ENCODE measurements at regions not wholly inside any gene's neighbourhood (a gene's known extent, or its start where the extent isn't known, plus 50 kb on each side); places are given as distances from the start of the nearest gene placed in this dataset.

DNA sequence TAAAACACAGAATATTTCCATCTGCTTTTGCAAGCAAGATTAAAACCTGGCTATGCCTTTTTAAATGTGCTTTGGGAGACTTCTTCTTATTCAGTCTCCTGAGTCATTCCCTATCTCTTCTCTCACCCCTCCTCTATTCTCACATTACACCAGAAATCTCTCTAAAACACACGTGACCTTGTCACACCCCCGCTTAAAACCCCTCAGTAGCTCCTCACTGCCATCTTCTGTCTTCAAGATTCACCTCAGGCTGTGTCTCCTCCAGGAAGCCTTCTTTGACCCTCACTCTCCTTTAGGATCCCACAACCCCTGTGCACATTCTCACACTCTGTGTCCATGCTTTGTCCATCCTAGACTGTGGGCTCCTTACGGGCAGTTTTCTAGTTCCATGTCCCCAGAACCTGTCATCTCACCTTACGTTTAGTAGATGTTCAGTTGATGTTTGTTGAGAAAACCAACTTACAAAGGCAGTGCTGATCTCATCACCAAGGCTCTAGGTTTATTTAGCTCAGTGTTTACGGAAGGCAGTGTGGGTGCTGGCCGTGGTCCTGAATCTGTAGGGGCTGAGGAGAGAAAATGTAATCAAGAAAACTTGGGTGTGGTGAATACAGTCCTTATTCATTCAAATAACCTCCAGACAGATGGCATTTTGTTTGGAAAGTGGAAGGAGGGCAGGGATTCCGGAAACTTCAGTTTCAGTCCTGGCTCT lies 143.5 kb downstream of the DMRTA2 start:
- H3K4me1 ChIP-seq (ENCODE audit: insufficient read depth, low read length) = no peaks in the 10 kb centered on the region
- peaks cover 4 to 10% of the 10 kb centered on the region in 2 experiments for H3K27me3 ChIP-seq (ENCODE audit: control insufficient read depth in 1 of 2, insufficient read depth in 2 of 2, low read length in 2 of 2)
- POLR2A ChIA-PET = no interaction called here
- intact Hi-C loops (cut with DNase I, micrococcal nuclease) = no loop called here
- CTCF ChIA-PET = no interaction called here
- Mint-ChIP-seq H3K27ac (no peak overlapping the region), H3K36me3 (ENCODE audit: low read depth) (no peaks in the 10 kb centered on the region), H3K4me1 (ENCODE audit: low read depth) (no peaks in the 10 kb centered on the region), H3K4me3 (no peak overlapping the region), H3K27me3 (peaks cover 38% of the 10 kb centered on the region), H3K9me3 (no peaks in the 10 kb centered on the region)
- no peak overlapping the region for H3K27ac ChIP-seq (ENCODE audit: low read depth in 1 of 2, low read length in 2 of 2)
- H3K4me3 ChIP-seq (ENCODE audit: low read length) = no peak overlapping the region
- ATAC-seq (ENCODE audit: poor library complexity) = no peak
- no peak for DNase-seq
- TF ChIP-seq, protein P1, sequence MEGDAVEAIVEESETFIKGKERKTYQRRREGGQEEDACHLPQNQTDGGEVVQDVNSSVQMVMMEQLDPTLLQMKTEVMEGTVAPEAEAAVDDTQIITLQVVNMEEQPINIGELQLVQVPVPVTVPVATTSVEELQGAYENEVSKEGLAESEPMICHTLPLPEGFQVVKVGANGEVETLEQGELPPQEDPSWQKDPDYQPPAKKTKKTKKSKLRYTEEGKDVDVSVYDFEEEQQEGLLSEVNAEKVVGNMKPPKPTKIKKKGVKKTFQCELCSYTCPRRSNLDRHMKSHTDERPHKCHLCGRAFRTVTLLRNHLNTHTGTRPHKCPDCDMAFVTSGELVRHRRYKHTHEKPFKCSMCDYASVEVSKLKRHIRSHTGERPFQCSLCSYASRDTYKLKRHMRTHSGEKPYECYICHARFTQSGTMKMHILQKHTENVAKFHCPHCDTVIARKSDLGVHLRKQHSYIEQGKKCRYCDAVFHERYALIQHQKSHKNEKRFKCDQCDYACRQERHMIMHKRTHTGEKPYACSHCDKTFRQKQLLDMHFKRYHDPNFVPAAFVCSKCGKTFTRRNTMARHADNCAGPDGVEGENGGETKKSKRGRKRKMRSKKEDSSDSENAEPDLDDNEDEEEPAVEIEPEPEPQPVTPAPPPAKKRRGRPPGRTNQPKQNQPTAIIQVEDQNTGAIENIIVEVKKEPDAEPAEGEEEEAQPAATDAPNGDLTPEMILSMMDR (IDR thresholded peaks at IDR 0.05) = no peak
- H3K36me3 ChIP-seq (ENCODE audit: insufficient read depth, low read length) = no peaks in the 10 kb centered on the region
- H3K9me3 ChIP-seq (ENCODE audit: control insufficient read depth in 1 of 2, insufficient read depth in 1 of 2, low read length in 2 of 2) = no peaks in the 10 kb centered on the region

DNA sequence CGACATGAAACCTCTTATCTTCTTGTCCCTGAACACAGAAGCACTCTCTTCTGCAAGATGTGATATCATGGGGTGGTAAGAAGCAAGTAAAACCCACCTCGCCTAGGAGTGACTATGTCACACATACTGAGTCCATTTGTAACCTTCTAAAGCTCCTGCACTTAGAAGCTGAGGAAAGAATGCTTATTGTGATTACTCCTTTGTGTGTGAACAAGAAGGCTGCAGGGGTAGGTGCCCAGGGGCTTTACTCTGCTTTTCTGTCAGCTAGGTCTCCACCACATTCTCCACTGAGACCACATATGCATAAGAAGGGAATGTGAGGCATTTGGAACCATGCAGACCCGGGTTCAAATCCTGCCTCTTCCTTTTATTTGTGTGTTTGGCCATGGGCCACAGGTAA lies 144.3 kb downstream of the DMRTA2 start:
- Mint-ChIP-seq H3K36me3 (ENCODE audit: low read depth) (no peaks in the 10 kb centered on the region), H3K27ac (no peak overlapping the region), H3K9me3 (no peaks in the 10 kb centered on the region), H3K4me1 (ENCODE audit: low read depth) (no peaks in the 10 kb centered on the region), H3K4me3 (no peak overlapping the region), H3K27me3 (peaks cover 38% of the 10 kb centered on the region)
- ATAC-seq (ENCODE audit: poor library complexity) (no peak), DNase-seq (no peak)
- TF ChIP-seq, protein P1 (IDR thresholded peaks at IDR 0.05) = no peak
- H3K36me3 ChIP-seq (ENCODE audit: insufficient read depth, low read length) = no peaks in the 10 kb centered on the region
- no peaks in the 10 kb centered on the region for H3K9me3 ChIP-seq (ENCODE audit: control insufficient read depth in 1 of 2, insufficient read depth in 1 of 2, low read length in 2 of 2)
- CTCF ChIA-PET = no interaction called here
- H3K4me3 ChIP-seq (ENCODE audit: low read length) = no peak overlapping the region
- no peak overlapping the region for H3K27ac ChIP-seq (ENCODE audit: low read depth in 1 of 2, low read length in 2 of 2)
- no peaks in the 10 kb centered on the region for H3K4me1 ChIP-seq (ENCODE audit: insufficient read depth, low read length)
- H3K27me3 ChIP-seq (ENCODE audit: control insufficient read depth in 1 of 2, insufficient read depth in 2 of 2, low read length in 2 of 2) = peaks cover 4 to 10% of the 10 kb centered on the region in 2 experiments
- intact Hi-C loops (cut with DNase I, micrococcal nuclease) = no loop called here
- POLR2A ChIA-PET = no interaction called here

DNA sequence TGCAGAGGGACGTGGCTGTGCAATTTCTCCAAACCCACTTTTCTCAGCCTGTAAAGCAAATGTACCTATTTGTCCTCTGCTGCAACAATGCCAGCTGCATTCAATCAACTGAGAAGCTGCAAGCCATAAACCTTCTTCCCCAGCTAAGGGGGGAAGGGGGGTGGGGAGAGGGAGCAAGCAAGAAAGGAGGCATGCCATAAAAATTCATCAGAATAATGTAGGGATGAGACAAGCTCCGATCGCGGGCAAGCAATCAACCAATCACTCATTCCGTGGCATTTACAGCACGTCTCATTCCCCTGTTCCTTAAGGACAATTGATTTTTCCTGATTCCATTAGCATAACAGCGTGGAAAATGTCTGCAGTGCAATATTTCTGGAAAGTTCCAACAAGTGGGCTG lies 144.8 kb downstream of the DMRTA2 start:
- Mint-ChIP-seq H3K4me1 (ENCODE audit: low read depth) (no peaks in the 10 kb centered on the region), H3K27me3 (peaks cover 41% of the 10 kb centered on the region), H3K4me3 (no peak overlapping the region), H3K27ac (no peak overlapping the region), H3K36me3 (ENCODE audit: low read depth) (no peaks in the 10 kb centered on the region), H3K9me3 (no peaks in the 10 kb centered on the region)
- Histone ChIP-seq H3K4me1 (ENCODE audit: insufficient read depth, low read length) (no peaks in the 10 kb centered on the region), H3K27me3 (ENCODE audit: control insufficient read depth in 1 of 2, insufficient read depth in 2 of 2, low read length in 2 of 2) (peaks cover 4 to 10% of the 10 kb centered on the region in 2 experiments), H3K9me3 (ENCODE audit: control insufficient read depth in 1 of 2, insufficient read depth in 1 of 2, low read length in 2 of 2) (no peaks in the 10 kb centered on the region), H3K27ac (ENCODE audit: low read depth in 1 of 2, low read length in 2 of 2) (no peak overlapping the region), H3K4me3 (ENCODE audit: low read length) (no peak overlapping the region), H3K36me3 (ENCODE audit: insufficient read depth, low read length) (no peaks in the 10 kb centered on the region)
- TF ChIP-seq, protein P1 (IDR thresholded peaks at IDR 0.05) = no peak
- ChIA-PET CTCF (no interaction called here), POLR2A (no interaction called here)
- DNase-seq (no peak), ATAC-seq (ENCODE audit: poor library complexity) (no peak)
- intact Hi-C loops (cut with DNase I, micrococcal nuclease) = no loop called here

All from CD4-positive, alpha-beta T cell (primary cell).